HG03097 (cell line): ENCODE measurements at regions not wholly inside any gene's neighbourhood (a gene's known extent, or its start where the extent isn't known, plus 50 kb on each side); places are given as distances from the start of the nearest gene placed in this dataset.

Source experiments
- ATAC-seq: cut with Tn5 transposase; IDR thresholded peaks from one replicate; pipeline ENCODE4 v1.9.1; 2021; ENCODE audit not compliant: unreplicated experiment, low FRiP score

DNA sequence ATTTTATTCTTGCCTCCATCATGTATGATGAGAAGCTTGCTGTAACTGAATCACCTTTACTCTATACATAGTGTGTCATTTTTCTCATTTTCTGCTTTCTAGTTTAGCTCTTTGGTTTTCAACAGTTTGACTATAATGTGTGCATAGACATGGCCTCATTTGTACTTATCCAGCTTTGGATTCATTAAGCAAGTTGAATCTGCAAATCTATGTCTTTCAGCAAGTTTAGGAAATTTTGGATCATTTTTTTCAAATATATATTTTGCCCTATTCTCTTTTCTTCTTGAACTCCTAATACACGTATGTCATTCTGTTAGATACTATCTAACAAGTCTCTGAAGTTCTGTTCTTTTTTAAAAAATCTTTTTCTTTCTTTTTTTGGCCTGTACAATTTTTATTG, 57.8 kb downstream of the PRLHR start:
- ATAC-seq: no peak

DNA sequence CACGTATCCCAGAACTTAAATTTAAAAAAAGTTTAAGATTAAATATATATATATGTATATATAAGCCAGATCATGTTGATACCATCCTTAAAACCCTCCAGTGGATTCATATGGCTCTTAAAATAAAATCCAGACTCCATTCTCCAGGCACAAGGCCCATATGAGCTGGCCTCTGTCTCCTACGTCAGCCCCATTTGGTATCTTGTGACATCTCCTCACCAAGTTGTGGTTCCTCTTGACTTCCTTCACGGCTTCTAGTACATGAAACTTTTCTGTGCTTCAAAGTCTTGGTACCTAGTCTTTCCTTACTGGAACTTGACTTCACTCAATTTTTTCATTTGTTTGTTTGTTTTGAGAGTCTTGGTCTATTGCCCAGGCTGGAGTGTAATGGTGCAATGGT, 61.3 kb downstream of the PRLHR start:
- ATAC-seq: no peak

DNA sequence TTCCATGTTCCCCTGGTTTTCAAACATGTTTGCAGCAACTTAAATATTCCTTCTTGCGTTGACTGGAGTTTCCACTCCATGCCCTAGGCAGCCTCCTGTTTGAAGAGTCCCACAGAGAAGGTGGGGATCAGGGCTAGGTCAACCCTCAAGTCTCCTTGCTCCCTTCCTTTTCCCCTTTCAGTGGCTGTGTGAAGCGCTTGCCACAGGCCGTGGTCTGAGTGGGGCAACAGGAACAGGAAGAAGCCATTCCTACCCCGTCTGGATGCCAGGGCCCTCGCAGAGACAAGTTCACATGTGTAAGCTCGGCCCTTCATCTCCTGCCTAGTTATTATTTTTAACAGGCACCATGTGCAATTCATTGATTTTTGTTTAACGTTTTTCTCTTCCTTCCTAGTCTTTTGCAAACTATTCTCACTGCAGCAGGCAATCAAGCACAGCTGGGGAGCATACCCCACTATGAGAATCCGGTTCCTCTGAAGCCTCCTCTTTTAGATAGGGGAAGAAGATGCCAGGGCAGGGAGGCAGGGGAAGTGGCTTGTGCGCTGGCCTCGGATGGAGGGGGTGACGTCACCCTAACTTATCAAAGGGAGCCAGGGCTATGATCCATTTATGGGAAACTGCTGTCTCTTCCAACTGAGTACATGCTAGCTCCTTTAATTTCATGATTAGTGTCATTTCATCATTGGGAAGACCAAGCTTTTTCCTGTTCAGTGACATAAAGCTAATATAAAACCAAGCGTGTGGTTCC, 64.2 kb downstream of the PRLHR start:
- no peak for ATAC-seq

DNA sequence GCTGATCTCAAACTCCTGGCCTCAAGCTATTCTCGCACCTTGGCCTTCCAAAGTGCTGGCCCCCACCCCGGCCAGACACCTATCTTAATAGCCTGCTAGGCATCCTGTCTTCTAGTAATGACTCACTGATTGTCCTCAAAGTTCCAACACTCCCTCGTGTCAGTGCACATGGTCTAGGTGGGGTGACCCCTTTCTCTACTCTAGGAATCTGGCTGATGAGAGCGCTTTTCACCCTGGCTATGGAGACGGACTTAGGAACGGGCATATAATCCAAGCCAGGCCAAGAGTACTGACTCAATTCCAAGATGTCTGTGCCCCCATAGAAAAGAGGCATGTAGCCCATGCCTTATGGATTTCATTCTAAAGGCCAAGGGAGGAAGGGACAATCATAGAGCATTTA, 67.0 kb downstream of the PRLHR start:
- no peak for ATAC-seq

DNA sequence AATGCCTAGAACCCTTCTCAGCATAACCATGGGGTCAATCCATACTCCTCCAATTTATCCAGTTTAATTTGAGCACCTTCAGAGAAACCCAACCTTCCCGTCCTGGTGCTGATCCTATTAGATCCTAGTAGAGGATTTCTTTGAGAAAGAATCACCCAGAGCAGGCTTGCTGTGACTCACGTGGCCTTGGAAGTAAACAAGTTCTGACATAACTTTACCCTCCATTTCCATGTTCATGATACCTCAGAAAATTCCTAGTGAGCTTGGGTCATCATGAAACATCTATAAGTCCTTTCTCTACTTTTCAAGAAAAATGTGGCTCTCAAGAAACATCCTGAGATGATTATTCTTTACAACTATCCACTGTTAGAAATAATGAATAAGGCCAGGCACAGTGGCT, 71.7 kb downstream of the PRLHR start:
- ATAC-seq: no peak

DNA sequence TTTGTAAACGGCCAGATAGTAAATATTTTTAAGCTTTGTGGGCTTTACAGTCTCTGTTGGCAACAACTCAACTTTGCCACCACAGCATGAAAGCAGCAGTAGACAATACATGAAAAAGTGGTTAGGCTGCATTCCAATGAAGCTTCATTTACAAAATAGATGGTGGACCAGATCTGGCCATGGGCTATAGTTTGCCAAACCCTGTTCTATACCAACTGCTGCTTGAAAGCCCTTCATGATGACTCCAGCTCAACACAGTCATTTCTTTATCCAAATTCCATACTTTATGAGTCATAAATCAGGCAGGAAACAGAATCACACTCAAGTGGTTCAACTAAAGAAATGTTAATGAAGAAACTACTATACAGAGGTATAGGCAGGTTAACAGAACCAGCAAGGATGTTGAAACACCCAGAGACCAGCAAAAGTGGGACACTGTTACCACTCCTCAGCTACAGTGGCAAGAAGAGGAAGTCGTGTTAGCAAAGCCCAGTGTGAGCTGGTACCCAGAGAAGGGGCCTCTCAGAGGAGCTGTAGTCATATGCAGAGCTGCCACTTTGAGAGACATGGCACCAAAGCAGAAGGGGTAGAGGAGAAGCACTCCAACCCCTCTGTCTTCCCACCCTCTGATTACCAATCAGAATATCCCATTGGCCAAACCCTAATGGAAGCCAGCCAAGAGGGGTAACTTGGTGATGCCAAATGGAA, 72.5 kb downstream of the PRLHR start:
- no peak for ATAC-seq

DNA sequence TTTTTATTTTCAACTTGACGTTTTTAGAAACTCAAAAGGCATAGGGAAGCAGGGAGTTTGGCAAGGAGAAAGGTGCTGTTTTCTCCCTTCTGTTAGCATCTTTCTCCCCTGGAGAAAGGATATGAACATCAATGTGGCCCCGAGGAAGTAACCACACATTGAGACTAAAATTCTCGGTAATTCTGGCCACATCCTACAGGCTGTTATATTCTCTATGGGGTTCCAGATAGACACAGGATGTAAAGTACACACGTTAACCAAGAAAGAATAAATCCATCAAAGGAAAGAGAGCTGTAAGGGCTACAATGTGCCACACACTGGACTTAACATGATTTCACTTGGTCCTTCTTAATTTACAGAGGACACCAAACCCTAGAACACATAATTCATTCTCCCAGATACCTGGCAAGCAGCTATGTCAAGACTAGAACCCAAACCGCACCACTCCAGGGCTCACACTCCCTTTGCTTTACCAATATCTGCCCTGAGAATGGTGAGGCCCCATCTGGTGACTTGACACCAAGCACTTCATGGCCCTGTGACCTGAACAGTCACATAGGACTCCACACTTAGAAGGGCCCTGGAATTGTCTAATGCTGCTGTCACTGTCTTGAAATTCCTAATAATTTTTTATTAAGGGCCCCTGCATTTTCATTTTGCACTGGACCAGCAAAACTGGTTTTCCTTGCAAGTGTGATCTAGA, 73.9 kb downstream of the PRLHR start:
- no peak for ATAC-seq

DNA sequence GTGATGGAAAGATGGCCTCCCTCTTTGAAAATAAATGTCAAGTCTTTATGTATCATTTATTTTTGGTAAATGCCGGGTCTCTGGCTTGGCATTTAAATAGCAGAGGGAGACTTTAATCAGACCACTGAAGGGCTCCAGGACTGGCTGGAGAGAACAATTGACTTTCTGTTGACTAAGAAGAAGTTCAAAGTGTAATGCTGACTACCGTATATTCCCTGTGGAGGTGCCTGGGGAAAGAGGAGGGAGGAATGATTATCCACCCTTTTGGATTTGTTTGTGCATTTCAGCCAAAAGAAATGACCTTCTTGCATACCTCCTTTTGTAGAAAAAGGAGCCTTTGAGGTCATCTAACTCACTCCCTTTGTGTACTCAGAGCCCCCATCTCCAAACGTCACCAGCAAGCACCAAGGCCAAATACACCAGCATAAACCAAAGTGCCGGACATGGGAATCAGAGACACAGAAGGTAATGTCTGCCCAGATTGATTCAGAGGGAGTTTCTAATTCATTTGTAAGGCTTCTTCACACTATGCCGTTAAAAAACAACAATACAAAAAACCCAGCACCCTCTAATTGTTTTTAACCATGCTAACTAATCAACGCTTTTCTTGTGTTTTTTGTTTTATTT, 75.2 kb downstream of the PRLHR start:
- no peak for ATAC-seq

DNA sequence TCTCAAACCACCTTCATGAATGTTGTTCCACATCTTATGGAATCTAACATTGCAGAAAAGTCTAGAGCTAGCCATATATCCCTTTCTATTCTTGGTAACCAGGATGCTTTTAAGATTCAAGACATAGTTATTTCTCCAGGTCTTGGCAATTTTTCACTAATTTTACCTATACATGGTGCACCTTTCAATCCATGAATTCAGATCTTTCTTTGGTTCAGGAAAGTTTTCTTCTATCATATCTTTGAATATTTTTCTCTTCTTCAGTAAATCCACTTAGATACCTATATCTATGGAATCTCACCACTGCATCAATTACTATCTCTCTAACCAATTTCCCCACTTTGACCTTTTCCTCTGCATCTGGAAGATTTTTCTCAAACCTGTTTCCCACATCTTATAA, 77.4 kb downstream of the PRLHR start:
- ATAC-seq: no peak

DNA sequence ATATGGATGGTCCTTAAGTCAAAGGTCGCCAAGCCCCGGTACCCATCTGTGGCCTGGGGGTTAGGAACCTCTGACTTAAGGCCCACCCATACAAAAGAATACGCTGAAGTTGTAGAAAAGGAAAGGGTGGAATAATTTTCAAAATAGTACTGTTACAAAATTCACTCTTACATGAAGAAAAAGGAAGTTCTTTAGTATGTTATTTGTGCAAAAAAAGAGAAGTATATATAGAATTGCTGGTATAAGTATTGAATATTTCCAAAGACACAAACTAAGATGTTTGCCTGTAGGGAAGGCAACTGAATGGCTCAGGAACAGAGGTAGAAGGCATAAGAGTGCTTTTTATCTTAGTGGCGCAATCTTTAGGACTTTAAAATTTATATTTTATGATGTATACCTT, 78.7 kb downstream of the PRLHR start:
- no peak for ATAC-seq

DNA sequence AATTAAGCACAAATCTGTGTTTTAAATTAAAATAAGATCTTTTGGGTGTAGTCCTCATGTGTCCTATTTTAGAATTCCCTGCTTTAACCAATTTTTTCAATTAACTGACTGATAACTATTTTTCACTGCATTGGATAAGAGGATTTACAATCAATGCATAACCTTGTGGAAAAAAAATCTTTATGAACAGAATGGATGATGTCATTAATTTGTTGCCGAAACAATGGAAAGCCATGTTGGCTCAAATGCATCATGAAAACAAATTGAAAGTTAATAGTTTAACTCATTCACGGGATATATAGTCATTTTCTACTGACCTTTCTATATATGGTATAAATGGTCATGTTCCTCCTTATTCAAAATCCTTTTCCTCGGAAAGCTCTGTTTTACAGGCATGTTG, 82.3 kb downstream of the PRLHR start:
- ATAC-seq: no peak

DNA sequence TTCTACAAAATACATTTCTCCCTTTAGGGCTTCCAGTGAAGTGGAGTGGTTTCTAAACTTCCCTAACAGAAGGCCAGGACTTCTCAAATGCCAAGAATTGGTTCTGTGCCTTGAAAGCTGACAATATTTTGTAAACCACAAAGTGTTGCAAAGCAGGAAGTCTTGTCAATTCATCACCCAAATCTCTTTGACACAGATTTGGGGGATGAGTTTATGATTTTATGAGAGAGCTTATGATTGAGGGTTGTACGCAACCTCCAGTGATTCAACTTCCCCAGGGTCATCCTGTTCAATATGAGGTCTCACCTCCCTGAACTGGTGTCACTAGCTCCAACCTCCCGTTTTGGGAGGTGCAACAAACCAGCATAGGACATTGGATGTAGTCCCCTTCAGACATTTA, 83.7 kb downstream of the PRLHR start:
- ATAC-seq: no peak

DNA sequence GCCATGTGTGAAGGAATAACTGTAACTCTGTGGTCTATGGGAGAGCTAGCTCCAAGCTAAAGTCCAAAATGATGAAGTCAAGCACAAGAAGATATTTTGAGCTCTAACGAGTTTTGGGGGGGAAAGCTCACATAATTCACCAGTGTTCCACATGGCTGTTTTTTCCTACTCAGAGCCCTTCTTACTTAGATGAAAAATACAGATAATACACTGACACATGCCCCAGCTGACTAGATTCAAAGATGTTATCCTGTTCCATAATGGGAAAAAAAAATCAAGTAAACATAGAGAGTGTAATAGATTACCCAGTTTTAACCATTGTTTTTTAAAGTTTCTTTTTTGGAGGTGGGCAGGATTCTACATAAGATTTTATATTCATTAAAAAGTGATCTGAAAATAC, 86.6 kb downstream of the PRLHR start:
- no peak for ATAC-seq

DNA sequence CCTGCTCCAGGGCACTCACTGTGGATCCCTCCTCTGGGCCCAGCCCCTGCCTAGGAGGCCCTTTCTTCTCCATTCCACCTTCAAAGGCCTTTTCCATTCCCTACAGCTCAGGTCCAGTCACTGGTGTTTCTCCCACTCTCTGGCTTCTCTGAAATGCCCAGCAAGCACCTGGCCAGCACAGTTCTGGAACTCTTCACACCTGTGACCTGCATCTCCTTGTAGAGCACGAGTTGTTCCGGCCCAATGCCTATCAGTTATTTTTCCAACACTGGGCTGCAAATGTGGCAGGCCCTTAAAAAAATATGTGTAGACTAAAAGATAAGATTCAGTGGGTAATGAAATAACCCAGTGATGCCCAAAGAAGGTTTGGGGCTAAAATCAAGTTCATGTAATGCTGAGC, 87.1 kb downstream of the PRLHR start:
- no peak for ATAC-seq

DNA sequence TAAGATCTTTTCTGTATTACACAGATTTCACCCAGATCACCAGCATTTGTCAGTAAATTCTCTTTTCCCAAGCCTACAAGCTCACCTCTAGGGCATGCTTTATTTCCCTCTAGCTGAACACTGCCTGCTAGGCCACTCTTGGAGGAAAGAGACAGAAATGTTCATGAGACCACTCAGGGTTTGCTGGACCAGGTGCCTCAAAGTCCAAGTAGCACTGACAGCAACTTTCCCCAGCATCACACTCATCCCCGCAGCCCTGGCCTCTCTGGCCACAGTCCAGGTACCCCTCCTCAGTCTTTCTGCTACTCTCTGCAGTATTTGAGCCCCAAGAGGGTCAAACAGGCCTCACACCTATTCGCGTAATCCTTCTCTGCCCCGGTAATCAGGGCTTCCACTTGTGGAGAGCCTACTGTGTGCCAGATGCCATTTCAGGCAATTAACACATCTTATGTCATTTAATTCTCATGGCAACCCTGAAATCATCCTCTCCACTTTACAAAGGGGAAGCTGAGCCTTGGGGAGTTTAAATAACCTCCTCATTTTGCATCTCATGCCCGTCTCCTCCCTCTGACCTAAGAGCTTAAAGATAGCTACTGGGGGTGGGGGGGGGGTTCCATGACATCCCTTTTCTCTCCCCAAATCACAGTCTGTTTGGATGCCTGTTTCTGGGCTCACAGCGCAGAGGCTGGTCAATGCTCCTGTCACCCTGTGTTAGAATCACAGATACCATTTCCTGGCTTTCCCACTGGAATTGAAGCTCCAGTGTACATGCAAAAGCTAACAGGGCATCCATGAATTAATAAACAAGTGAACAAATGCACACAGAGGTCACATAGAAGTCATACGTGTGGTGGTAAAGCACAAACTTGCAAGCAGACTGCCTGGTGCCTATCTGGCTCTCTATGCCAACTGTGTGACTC, 88.5 kb downstream of the PRLHR start:
- ATAC-seq: no peak

DNA sequence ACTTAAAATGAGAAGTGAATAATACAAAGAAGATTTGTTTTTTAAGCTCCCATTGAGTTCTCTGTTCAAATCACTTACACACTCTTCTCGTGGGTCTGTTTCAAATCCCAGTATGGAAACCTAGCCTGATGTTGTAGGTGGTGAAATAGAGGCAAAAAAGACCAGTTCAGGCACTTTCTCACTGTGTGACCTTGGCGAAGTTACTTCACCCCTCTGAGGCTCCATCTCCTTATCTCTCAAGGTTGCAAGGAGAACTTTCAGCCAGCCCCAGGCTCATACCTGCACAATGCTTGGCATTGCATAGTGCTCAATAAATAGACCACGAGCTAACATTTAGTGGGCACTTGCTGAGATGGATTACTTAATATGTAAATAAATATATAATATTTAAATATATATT, 90.1 kb downstream of the PRLHR start:
- no peak for ATAC-seq

DNA sequence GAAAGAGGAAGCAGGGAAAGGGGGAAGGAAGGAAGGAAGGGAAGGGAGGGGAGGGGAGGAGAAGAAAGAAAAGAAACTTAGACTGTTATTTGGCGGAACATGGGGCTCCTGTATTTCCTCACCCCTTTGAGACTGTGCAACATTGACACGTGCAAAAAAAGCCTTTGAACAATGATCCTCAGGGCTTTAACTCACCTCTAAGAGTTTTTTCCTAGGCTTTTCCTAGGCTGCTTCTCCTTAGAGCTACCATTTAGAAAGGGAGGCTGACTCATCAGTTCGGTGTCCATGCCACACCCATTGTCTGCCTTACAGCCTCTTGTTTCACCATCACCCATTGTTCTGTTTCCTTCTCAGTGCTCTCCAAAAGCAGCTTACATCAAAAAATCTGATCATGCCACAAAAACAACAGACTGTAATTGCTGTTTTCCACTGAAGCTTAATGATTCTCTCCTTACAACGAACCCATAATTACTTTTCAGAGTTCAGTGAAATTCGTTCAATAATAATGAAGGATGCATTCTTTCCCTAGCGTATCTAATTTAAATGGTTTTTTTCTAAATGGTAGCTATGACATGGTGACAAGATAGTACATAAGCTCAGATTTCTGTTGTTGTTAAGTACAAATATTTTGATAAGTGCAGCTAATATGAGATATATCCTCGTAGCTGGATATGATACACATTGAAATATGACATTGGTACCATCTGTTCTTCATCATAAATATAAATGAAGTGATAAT, 90.8 kb downstream of the PRLHR start:
- ATAC-seq: no peak

DNA sequence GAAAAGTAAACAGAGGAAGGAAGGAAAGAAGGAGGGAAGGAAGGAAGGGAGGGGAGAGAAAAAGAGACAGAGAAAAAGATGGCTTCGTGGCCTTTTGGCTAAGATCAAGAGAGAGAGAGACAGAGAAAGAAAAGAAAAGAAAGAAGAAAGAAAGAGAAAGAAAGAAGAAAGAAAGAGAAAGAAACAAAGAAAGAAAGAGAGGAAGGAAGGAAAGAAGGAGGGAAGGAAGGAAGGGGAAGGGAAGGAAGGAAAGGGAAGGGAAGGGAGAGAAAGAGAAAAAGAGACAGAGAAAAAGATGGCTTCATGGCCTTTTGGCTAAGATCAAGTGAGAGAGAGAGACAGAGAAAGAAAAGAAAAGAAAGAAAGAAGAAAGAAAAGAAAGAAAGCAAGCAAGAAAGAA, 91.4 kb downstream of the PRLHR start:
- no peak for ATAC-seq

DNA sequence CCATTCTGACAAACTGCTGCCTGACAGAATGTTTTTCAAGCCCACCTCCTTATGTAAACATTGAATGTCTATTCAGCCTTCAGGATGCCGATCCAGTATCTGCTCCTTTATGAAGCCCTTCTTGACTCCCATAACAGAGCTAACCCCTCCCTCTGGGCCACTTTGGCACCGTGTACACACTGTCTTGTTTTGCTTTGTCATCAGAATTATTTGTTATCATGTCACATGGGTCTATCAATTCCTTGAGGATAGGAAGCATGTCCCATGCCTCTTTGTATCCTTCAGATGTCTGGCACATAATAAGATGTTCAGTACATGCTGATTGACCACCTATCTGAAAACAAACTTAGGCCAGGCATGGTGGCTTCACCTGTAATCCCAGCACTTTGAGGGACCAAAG, 92.3 kb downstream of the PRLHR start:
- no peak for ATAC-seq
